ENCODE measurements at regions not wholly inside any gene's neighbourhood (a gene's known extent, or its start where the extent isn't known, plus 50 kb on each side); places are given as distances from the start of the nearest gene placed in this dataset.

GRCh38 chr16:65309354-65309753 is 187.5 kb upstream of the CDH11 start:
- Histone ChIP-seq H3K27ac (ENCODE audit: low read depth, low read length) (no peak overlapping the region), H2BK12ac (ENCODE audit: low read depth, low read length) (no peak overlapping the region), H4K8ac (ENCODE audit: extremely low read depth, insufficient read depth, low read length) (no peak overlapping the region), H3K18ac (ENCODE audit: extremely low read depth, low read length) (no peak overlapping the region), H4K20me1 (replicated peaks in 1 of 2; ENCODE audit: control insufficient read depth in 1 of 2, insufficient read depth in 2 of 2, low read length in 2 of 2) (no peaks in the 10 kb centered on the region), H3K79me2 (ENCODE audit: control insufficient read depth in 1 of 2, insufficient read depth in 2 of 2, low read length in 2 of 2) (no peaks in the 10 kb centered on the region), H3K4ac (replicated peaks; ENCODE audit: insufficient read length, low read depth, low read length) (no peak overlapping the region), H4K91ac (replicated peaks; ENCODE audit: insufficient read length, low read length) (no peak overlapping the region), H3K79me1 (ENCODE audit: low read depth, low read length) (no peaks in the 10 kb centered on the region), H3K9ac (replicated peaks in 1 of 4; ENCODE audit: extremely low read depth in 1 of 4, low read depth in 3 of 4, low read length in 3 of 4) (peak overlapping the region in 1 of 4 experiments; percentile 49; a peak in 1 of 7 replicates), H3K4me1 (replicated peaks in 1 of 4; ENCODE audit: control insufficient read depth in 3 of 4, insufficient read depth in 4 of 4, low read length in 3 of 4) (peaks cover 0 to 3% (median 0%) of the 10 kb centered on the region in 4 experiments; a peak in 3 of 7 replicates), H3K56ac (replicated peaks; ENCODE audit: insufficient read length, low read depth, low read length) (no peak overlapping the region), H3K9me3 (ENCODE audit: insufficient read depth in 2 of 2, low read depth in 1 of 2, low read length in 1 of 2) (no peaks in the 10 kb centered on the region), H3K4me3 (ENCODE audit: extremely low read depth in 1 of 4, insufficient read depth in 2 of 4, low read depth in 3 of 4, low read length in 4 of 4) (no peak overlapping the region), H2BK120ac (replicated peaks; ENCODE audit: low read depth, low read length) (no peak overlapping the region), H3K4me2 (ENCODE audit: insufficient read depth in 1 of 2, low read depth in 2 of 2, low read length in 2 of 2) (no peak overlapping the region), H2BK5ac (ENCODE audit: low read depth, low read length) (no peak overlapping the region), H3K36me3 (ENCODE audit: control insufficient read depth in 2 of 4, insufficient read depth in 4 of 4, low read length in 3 of 4) (no peaks in the 10 kb centered on the region), H2AFZ (ENCODE audit: low read length) (no peak overlapping the region), H2BK15ac (ENCODE audit: low read length) (no peak overlapping the region), H3K23ac (ENCODE audit: insufficient read length) (no peak overlapping the region), H3K14ac (ENCODE audit: insufficient read length) (no peak overlapping the region), H3K27me3 (replicated peaks in 1 of 4; ENCODE audit: control insufficient read depth in 3 of 4, extremely low read depth in 1 of 4, insufficient read depth in 3 of 4, low read length in 3 of 4) (no peaks in the 10 kb centered on the region), H2BK20ac (ENCODE audit: low read length) (no peak overlapping the region), H3K23me2 (ENCODE audit: low read depth, low read length) (no peaks in the 10 kb centered on the region), H2AK5ac (ENCODE audit: low read depth, low read length) (no peak overlapping the region), H4K5ac (ENCODE audit: insufficient read length, low read depth, low read length) (no peak overlapping the region)
- WGBS, 2 experiments (ENCODE audit: extremely low coverage in 1 of 2, insufficient coverage in 1 of 2, insufficient read length in 1 of 2, insufficient replicate concordance in 2 of 2, low coverage in 1 of 2, low lambda C conversion rate in 2 of 2, missing lambda C conversion rate in 1 of 2), result 92% methylated on average over 4 of the region's 4 CpGs; no CpG with 5 or more reads in 1 of the 2 experiments
- ChIA-PET POLR2A (ENCODE audit: partially characterized antibody) (interaction anchor here (1.8 kb wide), 1 partner anchor 12 kb away, joined by 6 read pairs; no protein-coding TSS in a partner anchor), CTCF (ENCODE audit: partially characterized antibody) (no interaction called here)
- no peak for FAIRE-seq
- DNase-seq (ENCODE audit: low read depth in 1 of 2, low spot score in 2 of 2), result no peak
- TF ChIP-seq EZH2 (IDR thresholded peaks at IDR 0.05; ENCODE audit: low read depth, low read length, severe bottlenecking) (no peak), FOSL1 (IDR thresholded peaks at IDR 0.05; ENCODE audit: insufficient read depth, low read depth, low read length) (no peak), MAX (IDR thresholded peaks at IDR 0.05) (no peak), CEBPB (IDR thresholded peaks at IDR 0.05; ENCODE audit: low read depth, low read length) (no peak), SRF (IDR thresholded peaks at IDR 0.05; ENCODE audit: low read depth, low read length) (no peak), CHD1 (IDR thresholded peaks at IDR 0.05; ENCODE audit: low read depth, low read length) (no peak), GABPA (IDR thresholded peaks at IDR 0.05; ENCODE audit: borderline replicate concordance, insufficient read depth, low read length) (no peak), POLR2A (IDR thresholded peaks at IDR 0.05; ENCODE audit: control extremely low read depth in 1 of 2, low read depth in 2 of 2, low read length in 2 of 2) (no peak), BRCA1 (IDR thresholded peaks at IDR 0.05; ENCODE audit: low read depth, low read length) (no peak), ATF3 (IDR thresholded peaks at IDR 0.05; ENCODE audit: insufficient read depth, low read depth, low read length) (no peak), POU5F1 (IDR thresholded peaks at IDR 0.05; ENCODE audit: low read depth, low read length) (no peak), KDM4A (IDR thresholded peaks at IDR 0.05; ENCODE audit: low read depth, low read length, severe bottlenecking) (no peak), SIX5 (IDR thresholded peaks at IDR 0.05; ENCODE audit: low read depth, low read length) (no peak), CTBP2 (IDR thresholded peaks at IDR 0.05; ENCODE audit: borderline replicate concordance, insufficient read depth, insufficient read length, low read length) (no peak)

All from H1 (cell line).